NAMALWA (cell line): ENCODE measurements at regions not wholly inside any gene's neighbourhood (a gene's known extent, or its start where the extent isn't known, plus 50 kb on each side); places are given as distances from the start of the nearest gene placed in this dataset.
"Not testable (repeated sequence)": the region's sequence is repeated elsewhere in the genome, so short reads cannot be mapped to it uniquely, and the experiment has no call there.

ENCODE experiments used
- DNase-seq: peaks from one replicate; pipeline ENCODE4 v3.0.0-alpha.2; 2015; ENCODE audit warnings: low spot score

DNA sequence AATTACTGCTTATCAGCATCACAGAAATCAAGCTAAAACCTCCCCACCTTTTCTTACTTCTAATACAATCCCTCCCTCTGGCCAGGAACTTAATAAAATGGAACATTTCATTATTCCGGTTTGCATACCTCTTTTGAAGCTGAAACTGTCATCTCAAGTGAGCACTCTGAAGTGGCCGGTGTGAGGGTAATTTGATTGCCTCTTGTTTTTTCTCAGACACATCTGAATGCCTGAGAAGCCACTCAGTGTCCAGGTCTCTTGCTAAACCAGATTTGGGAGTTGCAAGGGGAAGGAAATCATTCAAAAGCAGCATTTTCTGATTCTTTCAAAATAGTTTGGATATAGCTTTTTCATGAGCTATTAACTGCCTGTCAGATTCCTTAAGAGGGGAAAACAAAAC, 190.3 kb downstream of the C1D start:
- DNase-seq, result no peak

DNA sequence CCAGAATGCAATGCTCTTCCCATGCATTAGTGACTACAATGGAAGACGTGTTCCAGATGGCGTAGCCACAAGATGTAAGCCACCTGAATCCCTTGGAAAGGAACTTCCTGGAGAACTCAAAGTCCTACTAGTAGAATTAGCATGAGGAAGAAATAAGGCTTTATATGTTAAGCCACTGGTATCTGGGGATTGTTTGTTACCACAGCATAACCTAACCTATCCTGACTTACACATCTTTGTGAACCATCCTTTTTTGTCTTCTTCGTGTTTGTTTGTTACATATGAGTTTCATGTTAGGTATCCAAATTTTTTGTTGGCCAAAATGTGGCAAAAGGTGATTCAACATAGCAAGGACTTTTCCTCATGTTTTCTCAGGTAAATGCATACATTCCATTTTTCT, 188.9 kb downstream of the C1D start:
- no peak for DNase-seq

DNA sequence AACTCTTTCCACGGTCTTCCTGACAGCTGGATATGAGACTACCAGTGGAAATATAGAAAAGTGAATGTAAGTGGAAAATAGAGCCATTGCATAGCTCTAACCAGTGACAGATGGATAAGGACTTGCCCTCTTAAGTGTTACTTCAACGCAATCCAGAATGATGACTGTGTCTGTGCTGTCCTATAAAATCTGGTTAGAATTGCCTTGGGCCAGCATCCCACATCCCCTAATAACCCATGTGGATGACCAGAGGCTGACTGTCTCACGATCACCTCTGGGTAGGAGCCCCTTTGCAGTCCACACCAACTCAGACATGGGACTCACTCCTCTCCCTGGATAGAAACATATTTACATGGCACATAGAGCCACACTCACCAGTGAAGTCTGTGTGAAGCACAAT, 186.6 kb downstream of the C1D start:
- no peak for DNase-seq

DNA sequence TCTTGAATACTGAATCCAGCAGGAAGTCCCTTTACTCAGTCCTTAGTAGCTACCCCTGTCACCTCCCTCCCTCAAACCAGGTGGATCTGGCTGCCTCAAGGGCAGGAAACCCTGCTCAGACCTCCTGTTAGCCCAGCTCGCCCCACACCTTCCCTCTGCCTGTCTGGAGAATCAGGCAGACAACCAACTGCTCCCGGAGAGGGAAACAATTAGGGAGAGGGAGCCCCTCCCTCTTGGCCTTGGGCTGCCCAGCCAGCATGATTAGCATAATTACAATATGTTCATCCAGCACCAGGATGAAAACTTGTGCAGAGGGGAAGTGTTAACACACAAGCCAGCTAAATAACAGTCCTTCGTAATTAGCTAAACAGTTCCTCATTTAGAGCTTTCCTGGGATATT, 185.5 kb downstream of the C1D start:
- DNase-seq, result no peak

DNA sequence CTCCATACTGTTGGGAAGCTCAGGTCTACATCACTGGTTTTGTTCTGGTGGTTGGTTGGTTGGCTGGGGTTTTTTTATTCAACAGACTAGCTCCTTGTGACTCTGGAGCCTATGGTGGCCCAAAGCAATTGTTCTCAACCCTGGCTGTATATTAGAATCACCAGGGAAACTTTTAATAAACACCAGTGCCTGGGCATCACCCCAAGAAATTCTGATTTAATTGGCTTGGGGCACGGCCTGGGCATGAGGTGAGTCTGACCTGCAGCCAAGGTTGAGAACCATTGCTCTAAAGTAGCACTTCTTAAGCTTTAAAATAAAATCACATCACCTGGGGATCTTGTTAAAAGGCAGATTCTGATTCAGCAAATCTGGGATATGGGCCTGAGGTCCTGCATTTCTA, 184.1 kb downstream of the C1D start:
- no peak for DNase-seq

DNA sequence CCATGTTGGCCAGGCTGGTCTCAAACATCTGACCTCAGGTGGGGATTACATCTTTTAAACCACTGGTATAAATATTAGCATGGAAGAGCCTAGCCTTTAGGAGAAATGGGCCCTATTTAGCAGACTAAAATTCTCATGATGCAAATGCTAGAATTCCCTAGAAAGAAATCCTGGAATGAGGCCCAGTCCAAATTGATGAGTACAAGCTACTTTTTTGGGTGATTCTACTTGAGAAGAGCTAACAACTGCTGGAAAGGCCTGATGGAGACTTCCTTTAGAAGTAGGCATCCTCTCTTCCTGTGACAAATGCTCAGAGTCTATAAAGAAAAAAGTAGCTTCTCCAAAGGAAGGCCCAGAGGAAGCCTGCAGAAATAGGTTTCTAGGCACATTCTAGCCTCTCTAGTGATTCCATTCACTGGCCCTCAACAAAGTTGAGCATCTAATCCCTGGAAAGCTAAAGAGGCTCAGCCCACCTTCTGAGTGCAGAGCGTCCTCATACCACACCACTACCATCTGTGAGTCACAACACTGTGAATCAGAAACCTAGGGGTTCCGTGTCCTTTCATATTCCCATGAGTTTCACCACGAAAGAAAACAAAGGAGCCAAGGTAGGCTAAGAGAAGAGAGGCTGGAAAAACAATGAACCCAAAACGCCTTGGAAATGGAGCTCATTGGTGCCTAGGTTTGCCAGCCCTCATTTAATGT, 183.1 kb downstream of the C1D start:
- DNase-seq, result no peak

DNA sequence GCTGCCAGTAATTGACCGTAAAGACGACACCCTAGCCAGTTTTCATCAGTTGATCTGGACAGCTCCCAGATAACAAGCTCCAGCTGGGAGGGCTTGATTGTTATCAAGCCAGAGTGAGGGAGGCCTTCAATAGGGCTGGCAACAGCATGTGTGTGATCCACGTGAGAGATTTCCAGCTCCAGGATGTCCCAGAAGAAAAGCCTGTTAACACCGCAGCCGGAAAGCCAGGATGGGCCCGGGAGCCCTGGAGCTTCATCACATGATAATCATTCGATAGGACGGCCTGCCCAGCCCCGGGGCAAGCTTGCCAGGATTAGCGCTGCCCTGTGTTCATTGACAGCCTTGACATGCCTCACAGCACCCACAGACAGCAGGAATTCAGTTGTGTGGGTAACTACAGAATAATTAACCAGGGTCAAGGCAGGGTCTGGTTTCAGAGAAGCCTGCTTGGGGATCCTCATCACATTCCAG, 182.5 kb downstream of the C1D start:
- no peak for DNase-seq

DNA sequence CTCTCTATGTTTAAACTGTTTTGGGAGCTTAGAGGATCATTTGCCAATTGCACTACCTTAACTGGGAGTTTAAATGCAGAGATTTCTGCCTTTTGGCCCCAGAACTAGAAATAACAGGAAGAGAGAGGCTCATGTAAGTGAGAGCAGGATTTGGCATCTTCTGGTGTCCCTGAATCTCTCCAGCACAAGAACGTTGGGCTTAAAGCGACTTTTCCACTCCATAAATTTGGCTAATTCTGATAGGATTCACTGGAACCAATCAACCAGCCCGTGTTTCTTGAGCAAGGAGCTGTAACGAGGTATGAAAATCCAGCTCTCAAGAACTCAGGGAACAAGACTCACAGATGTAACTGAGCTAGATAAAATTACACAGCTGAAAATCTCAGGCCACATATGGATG, 181.0 kb downstream of the C1D start:
- DNase-seq, result no peak

DNA sequence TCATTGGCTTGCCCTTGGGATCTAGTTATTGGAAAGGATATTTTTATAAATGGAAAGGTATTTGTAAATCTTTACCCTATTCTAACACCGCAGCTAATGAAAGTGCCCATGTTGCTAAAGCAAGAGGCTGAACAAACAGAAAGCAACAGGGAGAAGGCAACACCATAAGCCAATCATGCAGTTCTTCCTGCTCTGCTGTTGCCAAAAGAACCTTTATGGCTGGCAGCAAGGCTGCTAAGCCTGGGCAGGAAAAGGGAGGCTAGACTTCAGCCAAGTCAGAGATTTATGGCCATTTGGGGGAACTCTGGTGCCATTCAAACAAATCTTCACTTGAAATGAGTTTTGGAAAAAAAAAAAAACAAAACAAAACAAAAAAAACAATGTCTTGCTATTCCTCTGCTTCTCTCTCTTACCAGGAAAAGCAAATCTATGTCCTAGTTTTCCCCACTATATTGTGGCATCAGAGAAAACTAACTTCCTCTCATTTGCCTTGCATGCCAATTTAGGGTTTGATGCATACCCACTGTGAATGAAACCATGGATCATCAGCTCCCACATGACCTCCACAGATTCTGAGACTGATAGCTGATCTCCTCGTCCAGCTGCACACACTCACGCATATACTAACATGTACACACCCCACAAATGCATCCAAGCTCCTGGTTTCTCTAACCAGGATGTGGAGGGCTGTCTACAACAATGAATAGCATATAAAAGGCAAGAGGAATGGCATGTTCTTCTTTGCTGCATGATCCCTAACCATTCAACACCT, 179.3 kb downstream of the C1D start:
- DNase-seq, result no peak

DNA sequence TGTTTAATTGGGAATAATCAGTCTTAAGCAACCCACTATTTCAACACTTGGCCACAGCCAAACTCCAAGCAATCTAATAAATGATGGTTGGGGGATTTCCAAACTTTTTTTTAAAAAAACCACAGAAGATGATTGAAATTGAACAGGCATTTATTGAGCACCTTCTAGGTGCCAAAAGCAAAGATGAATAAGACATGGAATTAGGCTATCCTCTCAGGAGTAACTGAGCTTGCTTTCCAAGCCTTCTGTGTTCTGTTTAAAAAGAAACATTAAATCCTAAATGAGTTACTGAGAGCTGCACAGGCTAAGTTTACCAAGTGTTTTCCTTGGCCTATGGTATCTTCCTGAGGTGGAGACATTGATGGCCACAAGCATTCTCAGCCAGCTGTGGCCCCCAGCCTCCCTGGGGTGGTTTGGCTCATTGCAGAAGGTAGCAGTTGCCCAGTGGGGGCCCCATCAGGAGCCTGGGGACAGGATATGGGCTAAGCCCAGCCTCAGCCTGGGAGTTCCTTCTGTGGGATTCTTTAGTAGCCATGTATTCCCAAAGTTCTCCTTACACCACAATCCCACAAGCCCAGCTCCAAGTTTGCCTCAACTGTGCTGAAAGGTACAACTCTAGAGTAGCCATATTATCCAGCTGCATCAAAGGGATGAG, 174.3 kb downstream of the C1D start:
- no peak for DNase-seq

DNA sequence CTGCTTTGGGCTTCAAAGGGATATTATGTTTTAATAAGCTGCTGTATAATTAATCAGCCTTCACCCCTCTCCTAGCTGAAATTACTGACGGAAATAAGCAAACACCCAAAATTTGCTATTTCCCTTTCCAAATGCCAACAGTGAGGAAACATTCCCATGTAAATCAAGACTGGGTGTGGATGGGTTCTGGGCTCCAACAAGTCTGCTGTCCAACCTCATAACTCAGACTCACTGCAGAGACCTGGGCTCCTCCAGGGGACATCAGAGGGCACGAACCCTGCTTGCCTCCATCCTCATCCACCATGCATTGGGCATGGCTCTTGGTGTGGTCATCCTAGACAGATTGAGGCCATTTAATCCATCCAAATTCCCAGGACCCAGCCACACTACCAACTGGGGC, 173.7 kb downstream of the C1D start:
- no peak for DNase-seq

DNA sequence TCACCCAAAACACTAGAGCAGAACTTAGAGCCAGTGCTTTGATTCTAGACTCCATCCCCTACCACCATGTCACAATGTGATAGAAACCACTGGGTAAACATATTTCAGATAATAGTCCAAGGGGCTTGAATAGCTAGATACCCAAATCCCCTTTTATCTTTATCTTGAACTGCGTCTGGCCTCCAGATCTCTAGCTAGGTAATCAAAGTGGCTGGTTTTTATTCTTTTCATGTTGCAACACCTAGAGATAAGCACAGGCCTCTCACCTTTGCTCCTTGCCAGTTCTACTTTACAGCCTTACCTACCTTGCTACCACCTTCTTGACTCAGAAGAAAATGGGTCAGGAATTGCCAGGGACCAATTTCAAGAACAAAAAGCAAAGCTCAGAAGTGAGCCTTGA, 171.2 kb downstream of the C1D start:
- no peak for DNase-seq

DNA sequence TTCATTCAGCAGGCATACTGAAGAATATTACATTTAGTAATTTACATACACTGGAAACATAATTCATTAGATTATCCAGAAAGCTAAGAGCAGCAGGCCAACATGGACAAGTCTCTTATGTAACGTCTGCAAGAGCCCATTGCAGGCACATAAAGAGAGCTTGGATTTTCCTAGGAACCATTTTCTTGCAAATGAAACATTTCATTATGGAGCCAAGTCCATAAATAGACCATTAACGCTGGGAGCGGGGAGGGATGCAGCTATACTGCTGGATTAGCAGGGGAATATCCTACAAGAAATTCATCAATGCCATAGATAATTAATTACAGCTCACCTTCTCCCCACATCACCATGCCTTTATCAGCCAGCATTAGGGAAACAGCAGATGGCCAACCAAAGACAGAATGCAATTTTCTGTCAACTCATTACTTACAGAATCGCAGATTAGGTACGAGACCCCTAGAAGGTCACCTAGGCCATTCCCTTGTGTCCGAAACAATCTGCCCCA, 170.4 kb downstream of the C1D start:
- DNase-seq, result no peak

DNA sequence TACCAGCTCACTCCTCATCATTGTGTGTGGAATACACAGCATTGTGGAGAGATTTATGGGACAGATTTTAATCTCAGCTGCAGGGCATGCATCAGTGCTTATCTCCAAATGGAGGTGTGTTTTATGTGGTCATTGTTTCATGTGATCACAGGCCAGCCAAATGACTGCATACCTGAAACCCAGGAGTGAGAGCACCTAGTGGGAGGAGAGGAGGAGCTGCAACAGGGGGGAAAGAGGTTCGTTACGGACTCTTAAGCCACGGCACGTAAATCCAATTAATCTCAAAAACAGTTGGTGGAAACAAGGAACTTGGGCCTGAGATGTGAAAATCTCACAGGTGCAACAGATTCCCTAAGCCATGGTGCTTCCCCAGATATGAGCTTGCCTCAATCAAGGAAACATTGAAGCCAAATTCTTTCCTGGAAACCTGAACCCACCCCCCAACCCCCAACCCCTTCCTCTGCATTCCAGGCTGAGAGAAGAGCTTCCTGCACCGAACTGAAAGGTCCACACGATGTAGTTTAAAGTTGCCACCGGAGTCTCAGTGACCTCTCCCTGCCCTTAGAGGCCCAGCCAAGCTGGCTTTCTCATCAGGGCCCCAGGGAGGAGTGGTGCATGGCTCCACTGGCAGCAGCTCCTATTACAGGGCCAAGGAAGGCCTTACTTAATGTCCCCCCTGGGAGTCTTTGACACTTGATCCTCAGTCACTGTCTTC, 167.4 kb downstream of the C1D start:
- no peak for DNase-seq

DNA sequence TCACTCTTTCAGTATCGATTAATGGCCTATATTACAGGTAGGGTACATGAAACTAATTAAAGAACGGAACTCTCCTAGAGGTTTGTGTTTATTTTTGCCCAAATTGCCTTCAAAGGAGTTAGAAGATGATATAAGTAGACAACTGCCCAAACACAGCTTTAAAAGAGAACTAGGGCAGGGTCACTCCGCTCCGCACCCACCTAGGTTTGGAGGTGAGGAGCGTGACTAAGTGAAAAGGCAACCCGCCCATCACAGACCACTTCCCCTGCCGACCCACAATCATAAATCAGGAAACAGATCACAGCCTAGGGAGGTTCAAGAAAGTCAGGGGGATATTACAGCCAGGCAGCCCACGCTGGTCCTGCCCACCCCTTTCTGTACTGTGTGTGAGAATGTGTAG, 166.7 kb downstream of the C1D start:
- DNase-seq, result no peak

DNA sequence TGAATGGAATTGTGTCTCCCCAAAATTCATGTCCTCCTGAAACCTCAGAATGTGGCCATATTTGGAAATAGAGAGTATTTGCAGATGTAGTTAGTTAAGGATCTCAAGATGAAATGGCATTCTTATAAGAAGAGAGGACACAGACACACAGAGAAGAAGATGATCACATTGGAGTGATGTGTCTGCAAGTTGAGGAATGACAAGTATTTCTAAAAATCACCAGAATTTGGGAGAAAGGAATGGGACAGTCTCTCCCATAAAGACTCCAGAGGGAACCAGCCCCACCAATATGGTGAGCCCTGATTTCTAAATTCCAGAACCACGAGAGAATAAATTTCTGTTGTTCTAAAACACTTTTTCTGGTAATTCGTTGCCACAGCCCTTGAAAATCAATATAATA, 166.3 kb downstream of the C1D start:
- DNase-seq, result no peak

DNA sequence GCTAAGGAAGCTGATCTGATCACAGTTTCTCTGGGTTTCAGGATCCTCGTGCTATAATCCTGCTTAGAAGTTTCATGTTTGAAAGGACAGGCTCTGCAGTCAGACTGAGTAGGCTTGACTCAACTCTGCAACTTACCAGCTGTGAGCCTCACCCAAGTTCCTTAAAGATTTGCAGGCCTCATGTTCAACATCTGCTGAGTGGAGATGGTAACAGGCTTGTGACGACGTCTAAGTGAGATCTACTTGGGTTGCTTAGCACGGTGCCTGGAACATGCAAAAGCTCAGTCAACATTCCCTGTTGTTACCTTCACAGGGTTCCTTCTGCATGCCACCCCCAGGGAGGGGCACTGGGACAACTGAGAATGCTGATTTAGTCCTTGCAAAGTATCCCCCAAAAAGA, 164.2 kb downstream of the C1D start:
- no peak for DNase-seq

DNA sequence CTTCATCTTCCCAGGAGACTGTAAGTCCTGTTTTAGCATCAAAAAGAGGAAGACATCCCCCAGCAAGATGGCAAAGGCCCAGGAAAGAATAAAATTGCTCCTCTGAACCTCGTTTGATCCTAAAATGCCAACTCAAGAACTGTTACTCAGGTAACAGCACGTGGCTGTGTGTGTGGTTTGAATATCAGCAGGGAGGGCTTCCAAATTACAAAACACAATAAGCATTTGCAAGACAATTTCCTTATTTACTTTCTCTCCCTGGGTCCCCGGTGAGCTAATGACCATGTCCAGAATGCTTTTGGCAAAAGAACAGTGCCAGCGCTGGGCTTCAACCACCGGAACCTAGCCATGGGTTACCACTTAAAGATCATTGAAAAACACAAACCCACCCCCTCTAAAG, 163.6 kb downstream of the C1D start:
- DNase-seq, result no peak

DNA sequence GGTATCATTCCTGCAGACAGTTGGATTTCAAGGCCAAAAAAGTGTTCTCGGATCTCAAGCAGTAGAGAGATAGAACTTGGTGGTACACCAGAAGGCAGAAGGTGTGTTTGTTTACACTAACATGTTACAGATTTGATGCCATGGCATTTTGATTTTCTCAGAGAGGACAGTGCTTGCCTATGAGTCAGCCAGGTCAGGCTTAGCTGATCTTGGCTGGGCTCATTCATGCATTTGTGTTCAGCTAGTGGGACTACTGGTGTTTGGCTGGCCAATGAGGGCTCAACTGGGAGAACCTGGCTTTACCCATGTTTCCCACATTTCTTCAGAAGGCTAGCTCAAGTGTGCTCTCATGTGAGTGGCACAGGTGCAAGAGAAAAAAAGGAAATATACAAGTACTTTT, 162.0 kb downstream of the C1D start:
- DNase-seq, result no peak

DNA sequence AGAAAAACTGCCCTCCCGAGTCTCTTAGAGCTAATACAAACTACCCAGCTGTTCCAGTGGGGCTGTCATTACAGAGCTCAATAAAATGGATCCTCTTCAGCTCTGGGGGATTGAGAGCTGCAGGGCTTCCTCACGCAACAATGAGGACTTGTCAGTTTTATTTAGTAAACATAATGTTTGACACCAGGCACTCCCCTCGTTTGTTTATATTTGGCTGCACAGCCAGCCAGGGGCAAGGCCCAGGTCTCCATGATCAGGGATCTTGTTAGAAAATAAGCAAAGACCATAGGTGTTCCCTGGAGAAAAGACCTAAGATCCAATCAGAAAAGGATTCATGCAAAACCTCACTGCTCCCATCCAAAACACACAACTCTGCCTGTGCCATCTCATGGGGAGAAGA, 158.2 kb downstream of the C1D start:
- no peak for DNase-seq

DNA sequence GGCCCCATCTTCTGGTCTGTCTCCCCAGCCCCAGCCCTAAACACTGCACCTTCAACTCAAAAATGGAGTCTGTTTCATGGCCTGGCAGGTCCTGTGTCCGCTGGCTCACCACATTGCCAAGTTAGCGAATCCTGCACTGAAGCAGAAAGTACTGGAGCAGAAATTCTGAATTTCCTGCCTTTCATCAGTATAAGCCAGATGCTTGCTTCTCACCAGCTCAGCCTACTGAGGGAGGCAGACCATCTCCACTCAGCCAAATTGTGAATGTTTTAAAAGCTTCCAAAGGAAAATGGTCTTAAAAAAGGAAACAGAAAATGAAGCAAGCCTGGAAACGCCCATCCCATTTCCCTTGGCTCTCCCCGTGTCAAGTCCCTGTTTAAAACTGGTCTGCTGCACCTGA, 157.8 kb downstream of the C1D start:
- no peak for DNase-seq

DNA sequence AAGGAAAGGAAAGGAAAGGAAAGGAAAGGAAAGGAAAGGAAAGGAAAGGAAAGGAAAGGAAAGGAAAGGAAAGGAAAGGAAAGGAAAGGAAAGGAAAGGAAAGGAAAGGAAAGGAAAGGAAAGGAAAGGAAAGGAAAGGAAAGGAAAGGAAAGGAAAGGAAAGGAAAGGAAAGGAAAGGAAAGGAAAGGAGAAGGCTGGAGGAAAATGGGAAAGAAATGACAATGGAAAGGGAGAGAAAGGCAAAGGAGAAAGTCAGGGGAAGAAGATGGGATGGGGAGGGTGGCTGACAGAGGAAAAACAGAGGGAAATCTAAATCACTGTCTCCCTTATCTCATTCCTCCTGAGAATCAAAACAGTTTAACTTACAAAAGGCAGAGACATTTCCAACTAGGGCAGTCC, 156.3 kb downstream of the C1D start:
- DNase-seq, result not testable (repeated sequence)
